ENCODE measurements at regions not wholly inside any gene's neighbourhood (a gene's known extent, or its start where the extent isn't known, plus 50 kb on each side); places are given as distances from the start of the nearest gene placed in this dataset.

DNA sequence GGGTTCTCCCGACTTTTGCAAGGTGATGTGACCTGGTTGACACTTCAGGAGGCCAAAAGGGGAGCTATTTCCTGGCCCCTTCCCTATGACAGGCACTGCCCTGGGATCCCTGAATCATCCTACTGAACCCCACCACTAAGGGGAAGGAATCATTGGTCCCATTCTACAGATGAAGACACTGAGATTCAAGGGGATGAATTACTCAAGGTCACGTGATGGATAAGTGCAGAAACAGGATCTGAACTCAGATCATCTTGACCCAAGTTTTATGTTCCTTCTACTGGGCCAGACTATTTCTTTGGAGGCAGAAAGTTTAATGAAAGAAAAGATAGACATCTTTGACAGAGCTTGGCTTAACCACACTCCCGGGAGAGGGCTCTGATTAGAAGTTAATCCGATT, 258.7 kb downstream of the RRAGC start:
- Mint-ChIP-seq H3K36me3 (ENCODE audit: insufficient read depth, unreplicated experiment) (no peaks in the 10 kb centered on the region), H3K4me1 (ENCODE audit: low read depth, unreplicated experiment) (no peaks in the 10 kb centered on the region), H3K4me3 (ENCODE audit: low read depth, unreplicated experiment) (no peak overlapping the region), H3K27me3 (ENCODE audit: unreplicated experiment) (peaks cover 76% of the 10 kb centered on the region), H3K9me3 (ENCODE audit: low read depth, unreplicated experiment) (no peaks in the 10 kb centered on the region), H3K27ac (ENCODE audit: unreplicated experiment) (no peak overlapping the region)
- no peak for DNase-seq
- TF ChIP-seq, protein P1, sequence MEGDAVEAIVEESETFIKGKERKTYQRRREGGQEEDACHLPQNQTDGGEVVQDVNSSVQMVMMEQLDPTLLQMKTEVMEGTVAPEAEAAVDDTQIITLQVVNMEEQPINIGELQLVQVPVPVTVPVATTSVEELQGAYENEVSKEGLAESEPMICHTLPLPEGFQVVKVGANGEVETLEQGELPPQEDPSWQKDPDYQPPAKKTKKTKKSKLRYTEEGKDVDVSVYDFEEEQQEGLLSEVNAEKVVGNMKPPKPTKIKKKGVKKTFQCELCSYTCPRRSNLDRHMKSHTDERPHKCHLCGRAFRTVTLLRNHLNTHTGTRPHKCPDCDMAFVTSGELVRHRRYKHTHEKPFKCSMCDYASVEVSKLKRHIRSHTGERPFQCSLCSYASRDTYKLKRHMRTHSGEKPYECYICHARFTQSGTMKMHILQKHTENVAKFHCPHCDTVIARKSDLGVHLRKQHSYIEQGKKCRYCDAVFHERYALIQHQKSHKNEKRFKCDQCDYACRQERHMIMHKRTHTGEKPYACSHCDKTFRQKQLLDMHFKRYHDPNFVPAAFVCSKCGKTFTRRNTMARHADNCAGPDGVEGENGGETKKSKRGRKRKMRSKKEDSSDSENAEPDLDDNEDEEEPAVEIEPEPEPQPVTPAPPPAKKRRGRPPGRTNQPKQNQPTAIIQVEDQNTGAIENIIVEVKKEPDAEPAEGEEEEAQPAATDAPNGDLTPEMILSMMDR (IDR thresholded peaks at IDR 0.05; ENCODE audit: unreplicated experiment), result no peak
- CTCF ChIA-PET, result no interaction called here
- BruUV-seq (replicated peaks), result no TSS peak
- intact Hi-C loops (cut with micrococcal nuclease; ENCODE audit: unreplicated experiment), result no loop called here

GRCh38 chr1:38600286-38600685, 259.3 kb downstream of the RRAGC start:
- intact Hi-C loops (cut with micrococcal nuclease; ENCODE audit: unreplicated experiment), result no loop called here
- CTCF ChIA-PET, result no interaction called here
- no peaks in the 10 kb centered on the region for H3K4me1 Mint-ChIP-seq (ENCODE audit: low read depth, unreplicated experiment)
- TF ChIP-seq, protein P1 (IDR thresholded peaks at IDR 0.05; ENCODE audit: unreplicated experiment), result no peak
- H3K36me3 Mint-ChIP-seq (ENCODE audit: insufficient read depth, unreplicated experiment), result no peaks in the 10 kb centered on the region
- no peak for DNase-seq
- H3K9me3 Mint-ChIP-seq (ENCODE audit: low read depth, unreplicated experiment), result no peaks in the 10 kb centered on the region
- H3K27me3 Mint-ChIP-seq (ENCODE audit: unreplicated experiment), result peaks cover 76% of the 10 kb centered on the region
- no peak overlapping the region for H3K27ac Mint-ChIP-seq (ENCODE audit: unreplicated experiment)
- BruUV-seq (replicated peaks), result no TSS peak
- no peak overlapping the region for H3K4me3 Mint-ChIP-seq (ENCODE audit: low read depth, unreplicated experiment)

- CTCF ChIA-PET, result no interaction called here
- Mint-ChIP-seq H3K4me1 (ENCODE audit: low read depth, unreplicated experiment) (no peaks in the 10 kb centered on the region), H3K27ac (ENCODE audit: unreplicated experiment) (no peak overlapping the region), H3K9me3 (ENCODE audit: low read depth, unreplicated experiment) (peaks cover 7% of the 10 kb centered on the region), H3K4me3 (ENCODE audit: low read depth, unreplicated experiment) (no peak overlapping the region), H3K36me3 (ENCODE audit: insufficient read depth, unreplicated experiment) (no peaks in the 10 kb centered on the region), H3K27me3 (ENCODE audit: unreplicated experiment) (peaks cover 89% of the 10 kb centered on the region)
- DNase-seq, result no peak
- TF ChIP-seq, protein P1 (IDR thresholded peaks at IDR 0.05; ENCODE audit: unreplicated experiment), result no peak
- intact Hi-C loops (cut with micrococcal nuclease; ENCODE audit: unreplicated experiment), result no loop called here
- no TSS peak for BruUV-seq (replicated peaks)
Observed at GRCh38 chr1:38598118-38598517, 261.5 kb downstream of the RRAGC start.

- intact Hi-C loops (cut with micrococcal nuclease; ENCODE audit: unreplicated experiment), result no loop called here
- H3K4me3 Mint-ChIP-seq (ENCODE audit: low read depth, unreplicated experiment), result no peak overlapping the region
- CTCF ChIA-PET, result no interaction called here
- peaks cover 52% of the 10 kb centered on the region for H3K27me3 Mint-ChIP-seq (ENCODE audit: unreplicated experiment)
- H3K9me3 Mint-ChIP-seq (ENCODE audit: low read depth, unreplicated experiment), result peaks cover 7% of the 10 kb centered on the region
- no TSS peak for BruUV-seq (replicated peaks)
- no peak for DNase-seq
- TF ChIP-seq, protein P1 (IDR thresholded peaks at IDR 0.05; ENCODE audit: unreplicated experiment), result no peak
- no peak overlapping the region for H3K27ac Mint-ChIP-seq (ENCODE audit: unreplicated experiment)
- H3K36me3 Mint-ChIP-seq (ENCODE audit: insufficient read depth, unreplicated experiment), result no peaks in the 10 kb centered on the region
- no peaks in the 10 kb centered on the region for H3K4me1 Mint-ChIP-seq (ENCODE audit: low read depth, unreplicated experiment)
Observed at GRCh38 chr1:38589036-38589435, 270.5 kb downstream of the RRAGC start.

- Mint-ChIP-seq H3K9me3 (ENCODE audit: low read depth, unreplicated experiment) (peaks cover 5% of the 10 kb centered on the region), H3K36me3 (ENCODE audit: insufficient read depth, unreplicated experiment) (no peaks in the 10 kb centered on the region), H3K4me3 (ENCODE audit: low read depth, unreplicated experiment) (no peak overlapping the region), H3K27ac (ENCODE audit: unreplicated experiment) (no peak overlapping the region), H3K4me1 (ENCODE audit: low read depth, unreplicated experiment) (no peaks in the 10 kb centered on the region), H3K27me3 (ENCODE audit: unreplicated experiment) (peaks cover 52% of the 10 kb centered on the region)
- intact Hi-C loops (cut with micrococcal nuclease; ENCODE audit: unreplicated experiment), result no loop called here
- CTCF ChIA-PET, result no interaction called here
- BruUV-seq (replicated peaks), result no TSS peak
- DNase-seq, result no peak
- TF ChIP-seq, protein P1 (IDR thresholded peaks at IDR 0.05; ENCODE audit: unreplicated experiment), result no peak
Observed at GRCh38 chr1:38587766-38588165, 271.8 kb downstream of the RRAGC start.

Data from Calu3 (cell line).